ENCODE measurements at regions not wholly inside any gene's neighbourhood (a gene's known extent, or its start where the extent isn't known, plus 50 kb on each side); places are given as distances from the start of the nearest gene placed in this dataset.

- H3K36me3 ChIP-seq = no peaks in the 10 kb centered on the region
- no peak for DNase-seq
- no peaks in the 10 kb centered on the region for H3K27me3 ChIP-seq
- no peaks in the 10 kb centered on the region for H3K4me1 ChIP-seq
- no peak for TF ChIP-seq CTCF (IDR thresholded peaks at IDR 0.05; ENCODE audit: low read depth, low read length)
- H3K4me3 ChIP-seq (ENCODE audit: low read depth, low read length) = no peak overlapping the region
- H3K9me3 ChIP-seq = no peaks in the 10 kb centered on the region
Measured at GRCh38 chrX:13440176-13440575, 120.3 kb upstream of the ATXN3L start.

GRCh38 chrX:13433298-13433605 is 113.4 kb upstream of the ATXN3L start:
- Histone ChIP-seq H3K36me3 (no peaks in the 10 kb centered on the region), H3K27me3 (no peaks in the 10 kb centered on the region), H3K9me3 (no peaks in the 10 kb centered on the region), H3K4me3 (ENCODE audit: low read depth, low read length) (no peak overlapping the region), H3K4me1 (no peaks in the 10 kb centered on the region)
- no peak for DNase-seq
- no peak for TF ChIP-seq CTCF (IDR thresholded peaks at IDR 0.05; ENCODE audit: low read depth, low read length)

GRCh38 chrX:13432414-13433297 is 112.8 kb upstream of the ATXN3L start:
- Histone ChIP-seq H3K4me3 (ENCODE audit: low read depth, low read length) (no peak overlapping the region), H3K4me1 (no peaks in the 10 kb centered on the region), H3K36me3 (no peaks in the 10 kb centered on the region), H3K27me3 (no peaks in the 10 kb centered on the region), H3K9me3 (no peaks in the 10 kb centered on the region)
- no peak for DNase-seq
- TF ChIP-seq CTCF (IDR thresholded peaks at IDR 0.05; ENCODE audit: low read depth, low read length) = no peak

GRCh38 chrX:13430136-13430827 is 110.4 kb upstream of the ATXN3L start:
- no peaks in the 10 kb centered on the region for H3K27me3 ChIP-seq

GRCh38 chrX:13428053-13428786 is 108.4 kb upstream of the ATXN3L start:
- H3K4me1 ChIP-seq = no peaks in the 10 kb centered on the region
- no peaks in the 10 kb centered on the region for H3K9me3 ChIP-seq
- H3K27me3 ChIP-seq = no peaks in the 10 kb centered on the region
- DNase-seq = no peak
- H3K36me3 ChIP-seq = no peaks in the 10 kb centered on the region
- no peak overlapping the region for H3K4me3 ChIP-seq (ENCODE audit: low read depth, low read length)
- TF ChIP-seq CTCF (IDR thresholded peaks at IDR 0.05; ENCODE audit: low read depth, low read length) = no peak

More at GRCh38 chrX:13430136-13430827, 110.4 kb upstream of the ATXN3L start:
- Histone ChIP-seq H3K36me3 (no peaks in the 10 kb centered on the region), H3K4me1 (no peaks in the 10 kb centered on the region), H3K4me3 (ENCODE audit: low read depth, low read length) (no peak overlapping the region), H3K9me3 (no peaks in the 10 kb centered on the region)
- TF ChIP-seq CTCF (IDR thresholded peaks at IDR 0.05; ENCODE audit: low read depth, low read length) = no peak
- no peak for DNase-seq
